AG10803 (cell line): ENCODE measurements at regions not wholly inside any gene's neighbourhood (a gene's known extent, or its start where the extent isn't known, plus 50 kb on each side); places are given as distances from the start of the nearest gene placed in this dataset.
"Not testable (repeated sequence)": the region's sequence is repeated elsewhere in the genome, so short reads cannot be mapped to it uniquely, and the experiment has no call there.

Source experiments
- DNase-seq: peaks from one replicate; pipeline ENCODE4 v3.0.0; 2010; ENCODE audit warnings: low read depth
- H3K4me3 ChIP-seq: 2 replicates; pipeline ENCODE4 v1.5.1; 2011; ENCODE audit warnings: mild to moderate bottlenecking, low read length, control low read depth
- CTCF ChIP-seq: conservative IDR thresholded peaks from 2 replicates; pipeline ENCODE4 v1.5.1; 2011; ENCODE audit warnings: mild to moderate bottlenecking, low read length, control low read depth, inconsistent platforms

GRCh38 chr4:187125062-187125461 lies 401.4 kb upstream of the FAT1 start:
- no peak for DNase-seq
- no peak overlapping the region for H3K4me3 ChIP-seq
- TF ChIP-seq CTCF, result no peak

GRCh38 chr4:187127456-187127855 lies 403.8 kb upstream of the FAT1 start:
- no peak for TF ChIP-seq CTCF
- H3K4me3 ChIP-seq, result no peak overlapping the region
- no peak for DNase-seq

GRCh38 chr4:187128222-187128621 lies 404.6 kb upstream of the FAT1 start:
- DNase-seq, result peak; percentile 76
- TF ChIP-seq CTCF, result no peak
- H3K4me3 ChIP-seq, result no peak overlapping the region

- no peak overlapping the region for H3K4me3 ChIP-seq
- peak; percentile 46 for DNase-seq
- no peak for TF ChIP-seq CTCF
These were observed 405.3 kb upstream of the FAT1 start for GRCh38 chr4:187128976-187129375.

- not testable (repeated sequence) for DNase-seq, H3K4me3 ChIP-seq
These were observed 408.2 kb upstream of the FAT1 start for GRCh38 chr4:187131826-187132225.

- no peak overlapping the region for H3K4me3 ChIP-seq
- DNase-seq, result no peak
- no peak for TF ChIP-seq CTCF
These were observed 412.2 kb upstream of the FAT1 start for GRCh38 chr4:187135878-187136277.

- no peak for DNase-seq
- TF ChIP-seq CTCF, result no peak
- no peak overlapping the region for H3K4me3 ChIP-seq
These were observed 415.5 kb upstream of the FAT1 start for GRCh38 chr4:187139141-187139540.

GRCh38 chr4:187141101-187141500 lies 417.4 kb upstream of the FAT1 start:
- H3K4me3 ChIP-seq, result no peak overlapping the region
- TF ChIP-seq CTCF, result no peak
- DNase-seq, result no peak
